Mucosa of rectum (tissue), 2 donors: ENCODE measurements at regions not wholly inside any gene's neighbourhood (a gene's known extent, or its start where the extent isn't known, plus 50 kb on each side); places are given as distances from the start of the nearest gene placed in this dataset.

Source experiments
- H3K27ac ChIP-seq, 2 donors: one replicate each; pipeline ENCODE4 v1.7.0; 2013; ENCODE audit warnings: inconsistent platforms in 2 of 2, low read depth in 2 of 2, low read length in 2 of 2
- H3K27me3 ChIP-seq, 2 donors: one replicate each; pipeline ENCODE4 v1.7.0; 2013; ENCODE audit warnings: low read length in 2 of 2; ENCODE audit not compliant: control insufficient read depth in 2 of 2, insufficient read depth in 2 of 2
- H3K36me3 ChIP-seq, 2 donors: one replicate each; pipeline ENCODE4 v1.7.0; 2013; ENCODE audit warnings: low read length in 2 of 2; ENCODE audit not compliant: control insufficient read depth in 2 of 2, insufficient read depth in 2 of 2
- H3K4me1 ChIP-seq, 2 donors: one replicate each; pipeline ENCODE4 v1.7.0; 2013; ENCODE audit warnings: low read length in 2 of 2, mild to moderate bottlenecking in 1 of 2; ENCODE audit not compliant: control insufficient read depth in 2 of 2, insufficient read depth in 2 of 2
- H3K4me3 ChIP-seq, 2 donors: one replicate each; pipeline ENCODE4 v1.7.0; 2013; ENCODE audit warnings: low read length in 2 of 2
- H3K9ac ChIP-seq, 2 donors: one replicate each; pipeline ENCODE4 v1.7.0; 2013; ENCODE audit warnings: low read length in 2 of 2, low read depth in 1 of 2, mild to moderate bottlenecking in 1 of 2
- H3K9me3 ChIP-seq, 2 donors: one replicate each; pipeline ENCODE4 v1.7.0; 2013; ENCODE audit warnings: low read length in 2 of 2; ENCODE audit not compliant: control insufficient read depth in 2 of 2
- donor health status: healthy.
- donor health status: Normal muscosa, but diverticular disease.

GRCh38 chr10:60626037-60626436, 152.2 kb upstream of the CDK1 start:
- Histone ChIP-seq H3K27ac (no peak overlapping the region), H3K36me3 (no peaks in the 10 kb centered on the region), H3K9ac (no peak overlapping the region), H3K9me3 (no peaks in the 10 kb centered on the region), H3K27me3 (no peaks in the 10 kb centered on the region), H3K4me1 (peaks cover 0 to 3% of the 10 kb centered on the region in 2 donors), H3K4me3 (no peak overlapping the region)

- H3K9me3 ChIP-seq = no peaks in the 10 kb centered on the region
- H3K27me3 ChIP-seq = no peaks in the 10 kb centered on the region
Measured at GRCh38 chr10:60623627-60624026, 154.7 kb upstream of the CDK1 start.

GRCh38 chr10:60621018-60621417, 157.3 kb upstream of the CDK1 start:
- Histone ChIP-seq H3K9ac (no peak overlapping the region), H3K27ac (no peak overlapping the region), H3K36me3 (no peaks in the 10 kb centered on the region), H3K4me3 (no peak overlapping the region), H3K9me3 (no peaks in the 10 kb centered on the region), H3K27me3 (no peaks in the 10 kb centered on the region), H3K4me1 (no peaks in the 10 kb centered on the region)

More at GRCh38 chr10:60623627-60624026, 154.7 kb upstream of the CDK1 start:
- Histone ChIP-seq H3K27ac (no peak overlapping the region), H3K4me1 (peaks cover 0 to 3% of the 10 kb centered on the region in 2 donors), H3K9ac (no peak overlapping the region), H3K4me3 (no peak overlapping the region), H3K36me3 (no peaks in the 10 kb centered on the region)

GRCh38 chr10:60618861-60619260, 159.4 kb upstream of the CDK1 start:
- no peaks in the 10 kb centered on the region for H3K4me1 ChIP-seq
- no peaks in the 10 kb centered on the region for H3K27me3 ChIP-seq
- no peak overlapping the region for H3K9ac ChIP-seq
- H3K4me3 ChIP-seq = no peak overlapping the region
- no peaks in the 10 kb centered on the region for H3K36me3 ChIP-seq
- H3K27ac ChIP-seq = no peak overlapping the region
- no peaks in the 10 kb centered on the region for H3K9me3 ChIP-seq

GRCh38 chr10:60615541-60615940, 162.7 kb upstream of the CDK1 start:
- H3K9me3 ChIP-seq = no peaks in the 10 kb centered on the region
- no peak overlapping the region for H3K4me3 ChIP-seq
- H3K27ac ChIP-seq = no peak overlapping the region
- no peaks in the 10 kb centered on the region for H3K36me3 ChIP-seq
- no peak overlapping the region for H3K9ac ChIP-seq
- no peaks in the 10 kb centered on the region for H3K4me1 ChIP-seq
- H3K27me3 ChIP-seq = no peaks in the 10 kb centered on the region

- H3K36me3 ChIP-seq = no peaks in the 10 kb centered on the region
- no peak overlapping the region for H3K27ac ChIP-seq
- H3K27me3 ChIP-seq = no peaks in the 10 kb centered on the region
- no peak overlapping the region for H3K9ac ChIP-seq
- no peak overlapping the region for H3K4me3 ChIP-seq
- H3K4me1 ChIP-seq = no peaks in the 10 kb centered on the region
- no peaks in the 10 kb centered on the region for H3K9me3 ChIP-seq
Measured at GRCh38 chr10:60614363-60614762, 163.9 kb upstream of the CDK1 start.

GRCh38 chr10:60613434-60613833, 164.8 kb upstream of the CDK1 start:
- Histone ChIP-seq H3K9ac (no peak overlapping the region), H3K4me1 (no peaks in the 10 kb centered on the region), H3K4me3 (no peak overlapping the region), H3K9me3 (no peaks in the 10 kb centered on the region), H3K36me3 (no peaks in the 10 kb centered on the region), H3K27me3 (no peaks in the 10 kb centered on the region), H3K27ac (no peak overlapping the region)

GRCh38 chr10:60611291-60611747, 167.0 kb upstream of the CDK1 start:
- Histone ChIP-seq H3K36me3 (no peaks in the 10 kb centered on the region), H3K9ac (no peak overlapping the region), H3K4me3 (no peak overlapping the region), H3K27ac (no peak overlapping the region), H3K9me3 (no peaks in the 10 kb centered on the region), H3K27me3 (no peaks in the 10 kb centered on the region), H3K4me1 (no peaks in the 10 kb centered on the region)

- Histone ChIP-seq H3K9ac (no peak overlapping the region), H3K27ac (no peak overlapping the region), H3K4me1 (no peaks in the 10 kb centered on the region), H3K27me3 (no peaks in the 10 kb centered on the region), H3K36me3 (no peaks in the 10 kb centered on the region), H3K9me3 (no peaks in the 10 kb centered on the region), H3K4me3 (no peak overlapping the region)
Measured at GRCh38 chr10:60607372-60607771, 170.9 kb upstream of the CDK1 start.

- Histone ChIP-seq H3K27me3 (no peaks in the 10 kb centered on the region), H3K4me3 (no peak overlapping the region), H3K36me3 (no peaks in the 10 kb centered on the region), H3K9me3 (no peaks in the 10 kb centered on the region), H3K27ac (no peak overlapping the region), H3K9ac (no peak overlapping the region), H3K4me1 (no peaks in the 10 kb centered on the region)
Measured at GRCh38 chr10:60606343-60607080, 171.8 kb upstream of the CDK1 start.
